HG03442 (cell line): ENCODE measurements at regions not wholly inside any gene's neighbourhood (a gene's known extent, or its start where the extent isn't known, plus 50 kb on each side); places are given as distances from the start of the nearest gene placed in this dataset.

ENCODE experiments used
- ATAC-seq: cut with Tn5 transposase; IDR thresholded peaks from one replicate; pipeline ENCODE4 v1.9.1; 2021; ENCODE audit warnings: mild to moderate bottlenecking, moderate library complexity; ENCODE audit not compliant: unreplicated experiment

GRCh38 chr17:77358801-77359200 is 218.0 kb downstream of the SEC14L1 start:
- ATAC-seq, result no peak

- ATAC-seq, result no peak
These were observed 218.5 kb downstream of the SEC14L1 start for GRCh38 chr17:77359236-77359635.

- no peak for ATAC-seq
These were observed 221.3 kb downstream of the SEC14L1 start for GRCh38 chr17:77361986-77362620.

GRCh38 chr17:77363821-77364361 is 223.1 kb downstream of the SEC14L1 start:
- no peak for ATAC-seq

GRCh38 chr17:77364381-77364911 is 223.7 kb downstream of the SEC14L1 start:
- ATAC-seq, result no peak

- ATAC-seq, result no peak
These were observed 224.3 kb downstream of the SEC14L1 start for GRCh38 chr17:77364941-77365583.

GRCh38 chr17:77365584-77366186 is 224.9 kb downstream of the SEC14L1 start:
- no peak for ATAC-seq

GRCh38 chr17:77366206-77366557 is 225.4 kb downstream of the SEC14L1 start:
- ATAC-seq, result no peak

GRCh38 chr17:77366558-77367245 is 225.9 kb downstream of the SEC14L1 start:
- no peak for ATAC-seq

GRCh38 chr17:77369544-77369971 is 228.8 kb downstream of the SEC14L1 start:
- ATAC-seq, result no peak

- ATAC-seq, result no peak
These were observed 229.8 kb downstream of the SEC14L1 start for GRCh38 chr17:77370586-77370985.

- no peak for ATAC-seq
These were observed 230.5 kb downstream of the SEC14L1 start for GRCh38 chr17:77371117-77371887.

GRCh38 chr17:77371888-77372443 is 231.2 kb downstream of the SEC14L1 start:
- ATAC-seq, result no peak

- ATAC-seq, result peak; percentile 53
These were observed 231.9 kb downstream of the SEC14L1 start for GRCh38 chr17:77372444-77373298.

- ATAC-seq, result no peak
These were observed 232.8 kb downstream of the SEC14L1 start for GRCh38 chr17:77373299-77374169.

GRCh38 chr17:77374170-77374936 is 233.6 kb downstream of the SEC14L1 start:
- ATAC-seq, result no peak

GRCh38 chr17:77375108-77375916 is 234.5 kb downstream of the SEC14L1 start:
- ATAC-seq, result no peak
